Endothelial cell of umbilical vein (primary cell): ENCODE measurements at regions not wholly inside any gene's neighbourhood (a gene's known extent, or its start where the extent isn't known, plus 50 kb on each side); places are given as distances from the start of the nearest gene placed in this dataset.
A peak's percentile ranks its signal among the peaks of the same experiment; 100 is the strongest.

ENCODE experiments used
- BruUV-seq: library from RNA; stranded (reverse); fragments of 400-500 nt; replicated peaks from 2 replicates; lab custom pipeline; 2021; lab: Mats Ljungman, UMichigan
- CTCF ChIA-PET: fragments of 300-600, 350-600 bp; sonication (Branson Sonifier 250); formaldehyde crosslinking; loops from one replicate; lab custom pipeline; 2021; ENCODE audit warnings: antibody characterized with exemption, inconsistent platforms; lab: Charles Lee
- POLR2A ChIA-PET: fragments of 300-600, 350-600 bp; sonication (Branson Sonifier 250); formaldehyde crosslinking; loops from one replicate; lab custom pipeline; 2021; ENCODE audit warnings: antibody characterized with exemption, inconsistent platforms; lab: Charles Lee
- DNase-seq: peaks from one replicate; pipeline ENCODE4 v3.0.0-alpha.2; 2011; ENCODE audit warnings: low read depth, low spot score
- FAIRE-seq: peaks from 2 replicates; lab custom pipeline; 2011; peaks lifted over from hg19 to GRCh38; lab: Jason Lieb, UNC
- H2AFZ ChIP-seq: 2 replicates; pipeline ENCODE4 v1.6.0; 2012; ENCODE audit warnings: low read depth, low read length, control low read depth, inconsistent platforms
- H3K27ac ChIP-seq: 2 replicates; pipeline ENCODE4 v1.5.1; 2011; ENCODE audit warnings: low read depth, mild to moderate bottlenecking, control low read depth, low read length, moderate library complexity; ENCODE audit not compliant: insufficient read depth
- H3K27me3 ChIP-seq, 2 experiments: 2 replicates each; pipeline versions ENCODE4 v1.6.0 to v1.6.1; 2011; ENCODE audit warnings: low read length in 2 of 2, mixed read lengths in 1 of 2; ENCODE audit not compliant: control insufficient read depth in 2 of 2, insufficient read depth in 2 of 2
- H3K36me3 ChIP-seq, 2 experiments: 2 replicates in 1 of 2; 3 replicates in 1 of 2; pipeline ENCODE4 v1.5.1; 2011; ENCODE audit warnings: low read length in 2 of 2, mild to moderate bottlenecking in 1 of 2, moderate library complexity in 1 of 2; ENCODE audit not compliant: control insufficient read depth in 2 of 2, insufficient read depth in 2 of 2; ENCODE audit errors: extremely low read depth in 1 of 2
- H3K4me1 ChIP-seq: 3 replicates; pipeline ENCODE4 v1.5.1; 2011; ENCODE audit warnings: mild to moderate bottlenecking, low read length; ENCODE audit not compliant: control insufficient read depth, insufficient read depth; ENCODE audit errors: extremely low read depth
- H3K4me2 ChIP-seq: 2 replicates; pipeline ENCODE4 v1.6.1; 2011; ENCODE audit warnings: low read length, control low read depth, mixed read lengths; ENCODE audit not compliant: insufficient read depth
- H3K4me3 ChIP-seq, 3 experiments: fragments of 200-600 bp in 1 of 3; sonication (generic), shearing (Covaris generic) in 1 of 3; replicated peaks in 1 of 3; 2 replicates each; pipeline ENCODE4 v1.5.1; 2011 to 2016; ENCODE audit warnings: control low read depth in 3 of 3, low read length in 3 of 3, mild to moderate bottlenecking in 2 of 3, inconsistent platforms in 1 of 3, low read depth in 1 of 3, moderate library complexity in 1 of 3; ENCODE audit not compliant: insufficient read depth in 1 of 3
- H3K79me2 ChIP-seq: 2 replicates; pipeline ENCODE4 v1.6.0; 2012; ENCODE audit warnings: low read length, inconsistent platforms; ENCODE audit not compliant: control insufficient read depth, insufficient read depth
- H3K9ac ChIP-seq: replicated peaks from 2 replicates; pipeline ENCODE3; 2011; ENCODE audit warnings: low read length, control low read depth; ENCODE audit not compliant: insufficient read depth; ENCODE audit errors: extremely low read depth
- H3K9me1 ChIP-seq: replicated peaks from 3 replicates; pipeline ENCODE4 v1.6.0; 2011; ENCODE audit warnings: mild to moderate bottlenecking, low read length; ENCODE audit not compliant: control insufficient read depth, insufficient read depth; ENCODE audit errors: extremely low read depth
- H3K9me3 ChIP-seq: replicated peaks from 2 replicates; pipeline ENCODE4 v1.5.1; 2012; ENCODE audit warnings: low read length, inconsistent platforms; ENCODE audit not compliant: control insufficient read depth, insufficient read depth
- H4K20me1 ChIP-seq: replicated peaks from 2 replicates; pipeline ENCODE3; 2011; ENCODE audit warnings: mild to moderate bottlenecking, low read length; ENCODE audit not compliant: control insufficient read depth, insufficient read depth; ENCODE audit errors: extremely low read depth
- CTCF ChIP-seq, 2 donors: IDR thresholded peaks; 1 replicate in 1 of 2; 2 replicates in 1 of 2; pipeline ENCODE4 v1.5.1; 2011; ENCODE audit warnings: low read length in 2 of 2, mild to moderate bottlenecking in 2 of 2, moderate library complexity in 2 of 2, control low read depth in 1 of 2, inconsistent platforms in 1 of 2, low read depth in 1 of 2; ENCODE audit not compliant: insufficient read depth in 1 of 2; ENCODE audit errors: extremely low read depth in 1 of 2
- EZH2 ChIP-seq: IDR thresholded peaks from 2 replicates; pipeline ENCODE4 v1.6.1; 2012; ENCODE audit warnings: borderline replicate concordance, low read depth, mild to moderate bottlenecking, moderate library complexity, low read length, inconsistent platforms; ENCODE audit not compliant: severe bottlenecking
- FOS ChIP-seq: IDR thresholded peaks from 2 replicates; pipeline ENCODE4 v1.6.1; 2011; ENCODE audit warnings: mild to moderate bottlenecking, low read length, moderate library complexity, borderline replicate concordance; ENCODE audit not compliant: insufficient read depth
- GATA2 ChIP-seq: IDR thresholded peaks from 2 replicates; pipeline ENCODE4 v1.7.0; 2011; ENCODE audit warnings: low read depth, mild to moderate bottlenecking, moderate library complexity, mixed read lengths, low read length; ENCODE audit not compliant: insufficient read length, insufficient read depth
- JUN ChIP-seq: IDR thresholded peaks from 2 replicates; pipeline ENCODE4 v1.6.1; 2011; ENCODE audit warnings: borderline replicate concordance, low read depth; ENCODE audit not compliant: insufficient read length, insufficient read depth
- MYC ChIP-seq: IDR thresholded peaks from one replicate; pipeline ENCODE4 v1.6.1; 2011; ENCODE audit warnings: mild to moderate bottlenecking, low read depth, low read length
- POLR2A ChIP-seq: IDR thresholded peaks from 2 replicates; pipeline ENCODE4 v1.6.1; 2012; ENCODE audit warnings: low read depth, mild to moderate bottlenecking, control low read depth, low read length
- POLR2AphosphoS5 ChIP-seq: IDR thresholded peaks from 2 replicates; pipeline ENCODE4 v1.6.1; 2012; ENCODE audit warnings: low read depth, mild to moderate bottlenecking, control low read depth, low read length, moderate library complexity; ENCODE audit not compliant: insufficient read depth
- dilution Hi-C: fragments of 300-500 bp; cut with MboI; formaldehyde crosslinking; loops from one replicate; pipeline ENCODE4 v1.15.0; 2019; ENCODE audit warnings: low sequenced_read_pairs; ENCODE audit not compliant: extremely low pct_ligation_motif_present
- intact Hi-C: fragments of 100-400 bp; cut with micrococcal nuclease; formaldehyde crosslinking; loops from one replicate; pipeline ENCODE4 v1.10.0; 2022
- TF ChIP-seq, protein P1 (sequence below): IDR thresholded peaks from 2 replicates; pipeline ENCODE4 v1.6.1; 2011; ENCODE audit not compliant: insufficient read depth, insufficient read length

- intact Hi-C loops, result no loop called here
- Histone ChIP-seq H3K4me3 (no peak overlapping the region), H3K4me2 (no peak overlapping the region), H3K27ac (no peak overlapping the region), H3K4me1 (no peaks in the 10 kb centered on the region), H3K9me1 (no peaks in the 10 kb centered on the region), H3K79me2 (no peaks in the 10 kb centered on the region), H3K9me3 (no peaks in the 10 kb centered on the region), H2AFZ (no peak overlapping the region), H3K9ac (no peak overlapping the region), H3K27me3 (no peaks in the 10 kb centered on the region), H3K36me3 (no peaks in the 10 kb centered on the region), H4K20me1 (no peaks in the 10 kb centered on the region)
- TF ChIP-seq POLR2AphosphoS5 (no peak), MYC (no peak), FOS (no peak), CTCF (IDR thresholded peaks at IDR 0.05; ENCODE audit: extremely low read depth in 1 of 2, insufficient read depth in 1 of 2, low read depth in 1 of 2, low read length in 2 of 2) (no peak), POLR2A (no peak), JUN (no peak), EZH2 (no peak), GATA2 (no peak)
- TF ChIP-seq, protein P1, sequence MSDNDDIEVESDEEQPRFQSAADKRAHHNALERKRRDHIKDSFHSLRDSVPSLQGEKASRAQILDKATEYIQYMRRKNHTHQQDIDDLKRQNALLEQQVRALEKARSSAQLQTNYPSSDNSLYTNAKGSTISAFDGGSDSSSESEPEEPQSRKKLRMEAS, result no peak
- POLR2A ChIA-PET, result no interaction called here
- CTCF ChIA-PET, result interaction anchor here (1.1 kb wide), 1 partner anchor 31 kb away, joined by 3 read pairs; no protein-coding TSS in a partner anchor
- no TSS peak for BruUV-seq
- dilution Hi-C loops, result no loop called here
- peak; percentile 46 for FAIRE-seq
- DNase-seq, result peak; percentile 20
Observed at GRCh38 chr3:144810160-144810559, 838.5 kb downstream of the DIPK2A start.
